ENCODE measurements at regions not wholly inside any gene's neighbourhood (a gene's known extent, or its start where the extent isn't known, plus 50 kb on each side); places are given as distances from the start of the nearest gene placed in this dataset.

DNA sequence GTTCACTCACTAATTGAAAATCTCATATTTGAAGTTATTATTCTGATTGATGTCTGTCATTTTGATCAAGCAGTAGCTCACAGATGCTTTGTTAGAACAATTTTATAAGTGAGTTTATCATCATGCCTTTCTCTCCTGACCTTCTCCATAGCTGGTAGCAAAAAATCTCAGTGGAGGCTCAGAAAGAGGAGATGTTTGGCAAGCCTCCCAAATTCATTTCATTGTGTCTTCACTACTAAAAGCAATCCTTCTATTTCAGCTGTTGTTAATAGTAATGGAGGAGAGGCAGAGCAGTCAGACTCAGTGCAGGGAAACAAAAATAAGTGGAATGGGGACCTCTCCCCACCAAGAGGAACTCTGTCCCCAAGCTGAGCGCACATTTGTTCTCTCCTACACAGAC lies 2127.8 kb upstream of the CELF4 start:
- no peak for TF ChIP-seq YY1 (IDR thresholded peaks at IDR 0.05; ENCODE audit: insufficient read depth, insufficient read length)
- no peak for TF ChIP-seq ZNF274 (IDR thresholded peaks at IDR 0.05; ENCODE audit: low read depth, low read length)

Data from NT2/D1 (cell line).